NT2/D1 (cell line): ENCODE measurements at regions not wholly inside any gene's neighbourhood (a gene's known extent, or its start where the extent isn't known, plus 50 kb on each side); places are given as distances from the start of the nearest gene placed in this dataset.

Experiments used
- YY1 ChIP-seq: IDR thresholded peaks from 2 replicates; pipeline ENCODE4 v1.6.1; 2011; ENCODE audit not compliant: insufficient read length, insufficient read depth
- ZNF274 ChIP-seq: IDR thresholded peaks from 2 replicates; pipeline ENCODE4 v1.6.1; 2011; ENCODE audit warnings: mild to moderate bottlenecking, low read depth, low read length

DNA sequence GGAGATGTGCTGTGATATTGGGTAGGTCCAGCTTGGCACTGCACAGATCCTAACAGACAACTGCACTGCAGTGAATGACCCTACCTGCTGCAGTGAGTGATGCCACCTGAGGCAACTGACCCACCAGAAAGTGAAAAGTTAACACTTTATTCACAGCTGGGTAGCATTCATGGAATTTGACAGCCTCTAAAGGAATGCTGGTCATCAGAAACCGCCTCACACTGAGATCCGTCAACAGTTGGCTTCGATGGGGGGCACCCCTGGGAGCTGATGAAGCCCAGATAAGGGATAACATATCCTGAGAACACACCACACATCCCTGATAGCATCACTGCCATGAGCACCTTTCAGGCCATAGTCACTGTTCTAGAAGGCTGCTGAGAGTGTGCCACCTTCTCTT is 272.4 kb upstream of the CRY1 start:
- no peak for TF ChIP-seq ZNF274
- no peak for TF ChIP-seq YY1
